Upper lobe of left lung (tissue), 4 donors: ENCODE measurements at regions not wholly inside any gene's neighbourhood (a gene's known extent, or its start where the extent isn't known, plus 50 kb on each side); places are given as distances from the start of the nearest gene placed in this dataset.

Experiments
- POLR2A ChIP-seq, 4 donors: fragments of 450-650 bp; IDR thresholded peaks; one replicate each; pipeline ENCODE4 v1.5.1; 2016 to 2017; ENCODE audit warnings: antibody characterized with exemption in 4 of 4, mild to moderate bottlenecking in 2 of 4
- POLR2AphosphoS5 ChIP-seq, 2 donors: sonication (generic); formaldehyde crosslinking; IDR thresholded peaks; one replicate each; pipeline ENCODE4 v1.5.1; 2017; ENCODE audit warnings: antibody characterized with exemption in 2 of 2
- TF ChIP-seq, protein P1 (sequence below), 6 experiments: fragments of 450-650 bp in 4 of 6; fragments of 200-600 bp in 2 of 6; sonication (generic) in 2 of 6; IDR thresholded peaks; one replicate each; pipeline ENCODE4 v1.5.1; 2016 to 2019; ENCODE audit warnings: antibody characterized with exemption in 6 of 6

GRCh38 chr9:100667448-100667847 is 89.6 kb downstream of the CAVIN4 start:
- TF ChIP-seq, protein P1, sequence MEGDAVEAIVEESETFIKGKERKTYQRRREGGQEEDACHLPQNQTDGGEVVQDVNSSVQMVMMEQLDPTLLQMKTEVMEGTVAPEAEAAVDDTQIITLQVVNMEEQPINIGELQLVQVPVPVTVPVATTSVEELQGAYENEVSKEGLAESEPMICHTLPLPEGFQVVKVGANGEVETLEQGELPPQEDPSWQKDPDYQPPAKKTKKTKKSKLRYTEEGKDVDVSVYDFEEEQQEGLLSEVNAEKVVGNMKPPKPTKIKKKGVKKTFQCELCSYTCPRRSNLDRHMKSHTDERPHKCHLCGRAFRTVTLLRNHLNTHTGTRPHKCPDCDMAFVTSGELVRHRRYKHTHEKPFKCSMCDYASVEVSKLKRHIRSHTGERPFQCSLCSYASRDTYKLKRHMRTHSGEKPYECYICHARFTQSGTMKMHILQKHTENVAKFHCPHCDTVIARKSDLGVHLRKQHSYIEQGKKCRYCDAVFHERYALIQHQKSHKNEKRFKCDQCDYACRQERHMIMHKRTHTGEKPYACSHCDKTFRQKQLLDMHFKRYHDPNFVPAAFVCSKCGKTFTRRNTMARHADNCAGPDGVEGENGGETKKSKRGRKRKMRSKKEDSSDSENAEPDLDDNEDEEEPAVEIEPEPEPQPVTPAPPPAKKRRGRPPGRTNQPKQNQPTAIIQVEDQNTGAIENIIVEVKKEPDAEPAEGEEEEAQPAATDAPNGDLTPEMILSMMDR (IDR thresholded peaks at IDR 0.05), result no peak
- TF ChIP-seq POLR2A (IDR thresholded peaks at IDR 0.05) (no peak), POLR2AphosphoS5 (IDR thresholded peaks at IDR 0.05) (no peak)
